ENCODE measurements at regions not wholly inside any gene's neighbourhood (a gene's known extent, or its start where the extent isn't known, plus 50 kb on each side); places are given as distances from the start of the nearest gene placed in this dataset.

- no peak for TF ChIP-seq CTCF (IDR thresholded peaks at IDR 0.05; ENCODE audit: insufficient read depth, low read depth, low read length)
- TF ChIP-seq EZH2 (IDR thresholded peaks at IDR 0.05; ENCODE audit: insufficient read depth, low read length), result no peak
Measured at GRCh38 chr11:121999651-122000050, 116.4 kb downstream of the BLID start.

Measured in astrocyte (in vitro differentiated cells and primary cell).